ENCODE measurements at regions not wholly inside any gene's neighbourhood (a gene's known extent, or its start where the extent isn't known, plus 50 kb on each side); places are given as distances from the start of the nearest gene placed in this dataset.

DNA sequence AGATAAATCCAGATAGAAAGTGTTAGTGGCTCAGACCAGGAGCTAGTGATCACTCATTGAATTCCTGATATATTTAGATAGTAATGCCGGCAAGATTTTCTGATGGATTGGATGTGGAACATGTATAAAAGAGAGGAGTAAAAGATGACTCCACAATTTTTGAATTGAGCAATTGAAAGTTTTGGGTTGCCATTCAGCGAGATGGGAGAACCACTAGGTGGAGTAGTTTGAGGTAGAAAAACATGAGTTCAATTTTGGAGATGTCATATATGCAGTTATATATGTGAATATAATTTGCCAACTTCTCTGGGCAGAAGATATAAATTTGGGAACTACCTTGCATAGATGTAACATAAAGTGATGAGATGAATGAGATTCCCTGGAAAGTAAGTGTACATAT lies 502.5 kb upstream of the SEMA6A start:
- DNase-seq (ENCODE audit: insufficient read length, low spot score) (no peak), FAIRE-seq (peak; percentile 26)

GRCh38 chr5:117072439-117072838 lies 497.8 kb upstream of the SEMA6A start:
- FAIRE-seq (no peak), DNase-seq (ENCODE audit: insufficient read length, low spot score) (no peak)

- FAIRE-seq (no peak), DNase-seq (ENCODE audit: insufficient read length, low spot score) (no peak)
Measured at GRCh38 chr5:117065800-117066199, 491.2 kb upstream of the SEMA6A start.

GRCh38 chr5:117065161-117065560 lies 490.5 kb upstream of the SEMA6A start:
- FAIRE-seq: no peak

DNA sequence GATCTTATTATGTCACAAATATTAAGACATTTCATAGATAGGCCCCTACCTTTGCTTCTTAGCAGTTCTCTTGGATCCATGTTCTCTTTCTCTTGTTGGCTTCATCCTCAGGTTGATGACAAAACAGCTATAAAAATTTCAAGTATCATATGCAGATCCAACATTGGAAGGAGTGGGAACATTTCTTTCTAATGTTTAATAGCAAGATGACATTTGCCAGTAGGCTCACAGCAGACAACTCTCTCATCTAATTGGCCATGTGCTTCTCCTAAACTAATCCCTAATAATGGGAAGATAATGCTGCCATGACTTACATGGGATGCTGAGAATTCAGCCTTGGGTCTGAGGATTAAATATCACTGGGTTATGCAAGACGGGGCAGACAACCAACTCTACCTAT lies 485.5 kb upstream of the SEMA6A start:
- DNase-seq (ENCODE audit: insufficient read length, low spot score) (no peak), FAIRE-seq (no peak)

More at GRCh38 chr5:117065161-117065560, 490.5 kb upstream of the SEMA6A start:
- no peak for DNase-seq (ENCODE audit: insufficient read length, low spot score)

DNA sequence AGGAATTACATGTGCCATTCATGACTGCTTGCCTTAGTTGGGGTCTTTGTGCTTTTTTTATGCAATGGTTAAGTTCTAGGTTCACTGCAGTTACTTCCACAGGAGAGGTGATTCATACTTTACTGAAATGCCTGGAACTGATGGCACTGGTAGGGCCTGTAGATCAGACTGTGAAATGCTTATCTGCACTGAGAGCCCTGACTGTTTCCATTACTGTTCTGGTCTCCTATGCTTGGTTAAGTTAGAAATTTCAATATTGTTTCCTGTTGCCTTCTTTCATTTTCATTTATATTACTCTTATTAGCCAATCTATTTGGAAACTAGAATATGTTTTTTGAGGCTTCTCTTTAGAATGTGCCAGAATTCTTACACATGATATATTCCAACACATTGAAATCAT lies 484.1 kb upstream of the SEMA6A start:
- FAIRE-seq (no peak), DNase-seq (ENCODE audit: insufficient read length, low spot score) (no peak)

DNA sequence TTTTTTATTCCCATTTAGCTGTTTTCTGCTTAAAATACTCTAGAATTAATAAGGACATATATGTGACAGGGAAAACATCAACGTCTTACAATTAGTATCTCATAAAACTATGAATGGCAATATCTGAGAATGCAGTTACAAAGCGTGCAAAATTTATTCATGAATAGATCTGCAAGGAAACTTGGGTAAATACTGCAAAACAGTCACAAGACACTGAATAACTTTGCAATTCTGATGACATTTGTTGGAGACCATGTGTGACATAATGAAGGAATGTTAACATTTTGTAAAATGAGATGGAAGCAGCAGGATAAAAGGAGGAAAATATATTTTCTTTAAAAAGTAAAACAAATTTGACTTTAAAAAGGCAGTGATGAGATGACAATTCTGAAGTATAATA lies 480.9 kb upstream of the SEMA6A start:
- DNase-seq (ENCODE audit: insufficient read length, low spot score): no peak
- FAIRE-seq: no peak

- DNase-seq (ENCODE audit: insufficient read length, low spot score) (no peak), FAIRE-seq (no peak)
Measured at GRCh38 chr5:117054911-117055310, 480.3 kb upstream of the SEMA6A start.

GRCh38 chr5:117054141-117054540 lies 479.5 kb upstream of the SEMA6A start:
- FAIRE-seq: no peak
- no peak for DNase-seq (ENCODE audit: insufficient read length, low spot score)

- no peak for FAIRE-seq
Measured at GRCh38 chr5:117041926-117042595, 467.4 kb upstream of the SEMA6A start.

GRCh38 chr5:117039035-117039434 lies 464.4 kb upstream of the SEMA6A start:
- FAIRE-seq (no peak), DNase-seq (ENCODE audit: insufficient read length, low spot score) (no peak)

More at GRCh38 chr5:117041926-117042595, 467.4 kb upstream of the SEMA6A start:
- no peak for DNase-seq (ENCODE audit: insufficient read length, low spot score)

GRCh38 chr5:117027384-117027783 lies 452.8 kb upstream of the SEMA6A start:
- FAIRE-seq: no peak
- no peak for DNase-seq (ENCODE audit: insufficient read length, low spot score)

- no peak for FAIRE-seq
- no peak for DNase-seq (ENCODE audit: insufficient read length, low spot score)
Measured at GRCh38 chr5:117020999-117021398, 446.4 kb upstream of the SEMA6A start.

DNA sequence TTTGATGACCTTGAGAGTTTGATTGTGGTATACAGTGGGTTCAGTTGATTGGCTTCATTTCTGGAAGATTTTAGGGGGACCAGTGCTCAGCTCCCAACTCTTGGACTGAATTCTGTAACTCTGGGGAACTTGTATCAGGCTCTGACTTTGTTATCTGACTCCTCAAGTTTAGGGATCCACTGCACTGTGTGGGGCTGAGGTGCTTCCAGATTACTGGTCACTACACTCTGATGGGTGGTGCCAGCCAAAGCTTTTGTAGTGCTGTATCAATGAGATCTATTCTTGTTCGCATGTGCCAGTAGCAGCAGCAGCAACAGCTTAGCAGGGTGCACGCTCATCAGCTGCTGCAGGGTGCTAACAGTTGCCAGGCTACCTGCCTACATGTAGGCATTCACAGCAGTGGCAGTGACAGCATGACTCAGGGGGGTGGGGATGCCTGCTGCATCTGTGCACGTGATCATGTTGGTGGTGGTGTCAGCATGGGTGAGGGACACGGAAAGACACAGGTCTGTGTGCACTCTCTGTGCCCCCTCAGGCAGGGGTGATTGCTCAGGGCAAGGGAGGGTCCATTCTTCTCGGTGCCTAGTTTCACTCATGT lies 438.8 kb upstream of the SEMA6A start:
- no peak for FAIRE-seq
- DNase-seq (ENCODE audit: insufficient read length, low spot score): no peak

DNA sequence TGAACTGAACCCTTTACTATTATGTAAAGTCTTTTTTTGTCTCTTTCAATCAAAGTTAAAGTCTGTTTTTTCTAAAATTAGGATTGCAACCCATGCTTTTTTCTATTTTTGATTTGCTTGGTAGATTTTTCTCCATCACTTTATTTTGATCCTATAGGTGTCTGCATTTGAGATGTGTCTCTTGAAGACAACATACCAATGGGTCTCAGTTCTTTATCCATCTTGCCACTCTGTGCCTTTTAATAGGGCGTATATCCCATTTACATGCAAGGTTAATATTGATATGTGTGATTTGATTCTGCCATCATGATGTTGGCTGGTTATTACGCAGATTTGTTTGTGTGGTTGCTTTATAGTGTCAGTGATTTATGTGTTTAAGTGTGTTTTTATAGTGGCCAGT lies 436.0 kb upstream of the SEMA6A start:
- no peak for FAIRE-seq
- DNase-seq (ENCODE audit: insufficient read length, low spot score): no peak

DNA sequence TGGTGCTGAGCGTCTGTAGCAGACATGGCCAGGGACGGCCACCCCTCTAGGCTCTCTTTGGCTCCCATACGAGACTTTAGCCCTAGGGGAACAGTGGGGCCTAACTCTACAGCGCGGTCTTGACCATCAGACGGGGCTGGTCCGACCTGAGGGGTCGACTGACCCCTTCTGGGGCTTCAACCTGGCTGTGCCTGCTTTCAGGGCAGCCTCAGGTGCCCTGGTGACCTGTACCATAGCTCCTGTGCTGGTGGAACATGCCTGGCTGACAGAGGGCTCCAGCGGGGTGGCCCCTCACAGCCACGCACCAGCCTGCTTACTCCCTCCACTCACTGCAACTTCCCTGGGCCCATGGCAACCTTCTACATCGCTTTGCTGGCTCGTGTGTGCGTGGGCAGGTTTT lies 423.4 kb upstream of the SEMA6A start:
- FAIRE-seq (no peak), DNase-seq (ENCODE audit: insufficient read length, low spot score) (no peak)

DNA sequence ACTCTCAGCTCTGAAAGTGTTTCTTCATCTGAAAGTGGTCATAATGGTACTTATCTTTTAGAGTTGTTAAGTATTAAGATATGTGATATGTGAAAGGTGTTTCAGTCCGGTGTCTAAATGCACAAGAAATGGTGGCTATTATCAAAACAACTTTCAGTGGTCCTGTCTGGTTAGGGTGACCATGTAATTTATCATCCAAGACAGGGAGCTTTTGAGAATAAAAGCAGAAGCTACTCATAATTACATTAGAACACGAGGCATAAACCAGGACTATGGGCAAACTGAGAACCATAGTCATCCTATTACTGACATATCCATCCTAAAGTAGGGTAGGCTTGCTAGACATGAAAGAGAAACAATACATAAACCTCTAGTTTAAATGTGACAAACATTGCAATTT lies 418.1 kb upstream of the SEMA6A start:
- FAIRE-seq (no peak), DNase-seq (ENCODE audit: insufficient read length, low spot score) (no peak)

DNA sequence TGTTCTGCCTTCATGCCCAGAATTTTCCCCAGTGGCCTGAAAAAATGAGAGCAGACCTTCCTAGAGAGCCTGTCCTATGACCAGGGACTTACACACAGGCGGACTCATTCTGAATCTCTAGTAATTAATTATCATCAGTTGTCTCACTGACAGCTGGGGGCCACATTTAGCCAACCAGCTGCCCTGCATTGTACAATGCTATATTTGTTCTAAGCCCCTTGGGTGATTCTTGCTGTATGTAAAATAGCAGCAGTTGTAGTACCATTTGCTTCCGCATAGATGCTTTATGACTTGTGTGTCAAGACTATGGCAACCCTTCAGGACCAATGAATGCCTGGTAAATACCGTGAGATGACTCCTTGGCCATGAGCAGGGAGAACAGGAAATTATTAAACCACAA lies 415.4 kb upstream of the SEMA6A start:
- DNase-seq (ENCODE audit: insufficient read length, low spot score) (no peak), FAIRE-seq (no peak)

DNA sequence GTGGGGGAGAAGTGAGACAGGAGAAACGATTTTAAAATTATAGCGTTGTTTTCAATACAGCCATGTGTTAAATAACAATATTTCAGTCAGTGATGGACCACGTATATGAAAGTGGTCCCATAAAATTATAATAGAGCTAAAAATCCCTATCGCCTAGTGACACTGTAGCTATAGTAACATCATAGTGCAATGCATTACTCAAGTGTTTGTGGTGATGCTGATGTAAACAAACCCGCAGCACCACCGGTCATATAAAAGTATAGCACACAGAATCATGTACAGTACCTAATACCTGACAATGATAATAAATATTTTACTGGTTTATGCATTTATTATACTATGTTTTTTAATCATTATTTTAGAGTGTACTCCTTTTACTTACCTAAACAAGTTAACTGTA lies 407.4 kb upstream of the SEMA6A start:
- FAIRE-seq: no peak
- no peak for DNase-seq (ENCODE audit: insufficient read length, low spot score)

DNA sequence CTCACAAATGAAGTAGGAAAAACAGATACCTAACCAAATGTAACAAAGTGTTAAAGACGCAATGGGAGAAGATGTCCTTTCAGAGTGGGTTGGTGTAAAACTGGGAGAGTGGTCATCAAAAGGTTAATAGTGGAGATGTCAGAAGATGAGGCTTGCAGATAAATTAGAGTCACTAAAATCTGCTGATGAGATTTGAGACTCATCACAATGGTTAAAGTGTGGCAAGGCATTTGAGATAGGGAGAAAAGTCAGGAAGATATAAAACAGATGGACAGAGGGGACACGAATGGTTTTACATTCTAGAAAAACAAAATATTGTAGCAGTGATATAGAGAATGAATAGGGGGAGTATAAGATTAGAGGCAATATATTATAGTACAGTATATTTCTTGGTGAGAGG lies 406.0 kb upstream of the SEMA6A start:
- DNase-seq (ENCODE audit: insufficient read length, low spot score) (no peak), FAIRE-seq (no peak)

DNA sequence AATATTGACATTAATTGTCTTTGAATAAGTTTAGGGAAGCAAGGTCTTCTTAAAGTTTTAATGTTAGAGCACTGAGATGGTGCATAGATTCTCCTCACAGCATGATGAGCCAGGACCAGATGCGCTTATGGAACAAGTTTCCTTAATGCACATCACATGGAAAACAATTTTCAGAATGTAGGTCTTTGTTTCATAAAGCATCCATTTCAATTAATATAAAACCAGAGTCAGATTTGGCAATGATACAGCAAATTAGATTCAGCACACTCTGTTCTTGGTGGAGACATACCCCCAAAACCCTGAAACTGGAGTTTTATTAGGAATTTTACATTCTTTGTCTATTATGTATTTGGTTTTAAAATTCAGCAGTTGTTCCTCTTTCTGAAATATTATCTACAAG lies 402.1 kb upstream of the SEMA6A start:
- DNase-seq (ENCODE audit: insufficient read length, low spot score) (no peak), FAIRE-seq (no peak)

DNA sequence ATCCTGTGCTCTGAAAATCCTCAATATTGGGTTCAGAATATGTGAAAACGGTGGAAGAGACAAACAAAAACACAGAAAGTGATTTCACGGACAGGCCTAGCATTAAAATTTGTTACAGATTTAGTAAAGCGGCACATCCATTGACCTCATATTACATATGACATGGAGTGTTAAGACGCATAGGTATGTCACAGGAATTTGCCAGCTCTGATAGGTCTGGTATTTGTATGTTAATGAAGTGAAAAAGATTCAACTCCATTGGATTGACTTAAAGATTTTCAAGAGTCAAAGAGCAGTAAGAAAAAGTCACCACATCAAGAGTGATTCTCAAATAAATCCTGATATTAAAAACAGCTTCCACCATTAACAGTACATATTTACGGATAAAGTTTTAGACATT lies 396.5 kb upstream of the SEMA6A start:
- no peak for DNase-seq (ENCODE audit: insufficient read length, low spot score)
- no peak for FAIRE-seq

GRCh38 chr5:116970318-116970717 lies 395.7 kb upstream of the SEMA6A start:
- FAIRE-seq (no peak), DNase-seq (ENCODE audit: insufficient read length, low spot score) (no peak)
